ENCODE measurements at regions not wholly inside any gene's neighbourhood (a gene's known extent, or its start where the extent isn't known, plus 50 kb on each side); places are given as distances from the start of the nearest gene placed in this dataset.
"Not testable (repeated sequence)": the region's sequence is repeated elsewhere in the genome, so short reads cannot be mapped to it uniquely, and the experiment has no call there.

GRCh38 chr4:134073711-134074110 is 127.9 kb downstream of the PABPC4L start:
- WGBS, 10 experiments: 0 to 100% (median 75%) methylated on average over 1 to 2 of the region's 2 CpGs; no CpG with 5 or more reads in 5 of the 10 experiments
- in situ Hi-C loops (cut with MboI; ENCODE audit: low pct_unique_long_range_greater_than_20kb in 2 of 9, low sequenced_read_pairs in 9 of 9, unreplicated experiment in 9 of 9): no loop called here

DNA sequence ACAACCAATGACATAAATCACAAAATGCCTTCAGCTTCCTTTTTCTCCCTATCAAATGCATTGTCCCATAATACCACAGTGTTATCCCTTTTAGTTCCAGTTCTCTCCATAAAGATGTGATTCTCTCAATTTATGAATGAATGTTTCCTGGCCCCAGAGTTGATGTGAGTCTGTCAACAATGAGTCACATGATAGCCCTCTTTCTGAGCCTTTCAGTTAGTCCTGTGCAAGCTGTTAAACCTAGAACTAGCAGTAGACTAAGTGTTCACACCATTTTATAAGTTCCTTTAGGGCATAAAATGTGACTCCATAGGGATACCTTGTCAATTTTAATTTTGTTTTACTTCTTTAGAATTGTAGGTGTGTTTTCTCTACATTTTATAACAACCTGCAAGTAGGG is 129.5 kb downstream of the PABPC4L start:
- no peak overlapping the region for H3K27ac ChIP-seq
- in situ Hi-C loops (cut with MboI; ENCODE audit: low pct_unique_long_range_greater_than_20kb in 2 of 9, low sequenced_read_pairs in 9 of 9, unreplicated experiment in 9 of 9): no loop called here
- ATAC-seq (replicated peaks in 6 of 8): no peak

More at GRCh38 chr4:134073711-134074110, 127.9 kb downstream of the PABPC4L start:
- ATAC-seq (replicated peaks in 6 of 8): peak in 3 of 8 experiments; percentile 51 to 88 (median 86)
- no peak overlapping the region for H3K27ac ChIP-seq
- H3K4me1 ChIP-seq (replicated peaks in 1 of 2): no peaks in the 10 kb centered on the region
- no peak overlapping the region for H3K4me3 ChIP-seq

GRCh38 chr4:134070174-134070573 is 131.4 kb downstream of the PABPC4L start:
- no peak for ATAC-seq (replicated peaks in 6 of 8)
- Histone ChIP-seq H3K4me3 (no peak overlapping the region), H3K27ac (no peak overlapping the region), H3K4me1 (replicated peaks in 1 of 2) (no peaks in the 10 kb centered on the region)
- in situ Hi-C loops (cut with MboI; ENCODE audit: low pct_unique_long_range_greater_than_20kb in 2 of 9, low sequenced_read_pairs in 9 of 9, unreplicated experiment in 9 of 9): no loop called here
- WGBS, 10 experiments: 37 to 100% (median 93%) methylated on average over 1 to 3 of the region's 6 CpGs; no CpG with 5 or more reads in 3 of the 10 experiments

More for the DNA sequence above, 129.5 kb downstream of the PABPC4L start:
- H3K4me3 ChIP-seq: no peak overlapping the region
- H3K4me1 ChIP-seq (replicated peaks in 1 of 2): no peaks in the 10 kb centered on the region

DNA sequence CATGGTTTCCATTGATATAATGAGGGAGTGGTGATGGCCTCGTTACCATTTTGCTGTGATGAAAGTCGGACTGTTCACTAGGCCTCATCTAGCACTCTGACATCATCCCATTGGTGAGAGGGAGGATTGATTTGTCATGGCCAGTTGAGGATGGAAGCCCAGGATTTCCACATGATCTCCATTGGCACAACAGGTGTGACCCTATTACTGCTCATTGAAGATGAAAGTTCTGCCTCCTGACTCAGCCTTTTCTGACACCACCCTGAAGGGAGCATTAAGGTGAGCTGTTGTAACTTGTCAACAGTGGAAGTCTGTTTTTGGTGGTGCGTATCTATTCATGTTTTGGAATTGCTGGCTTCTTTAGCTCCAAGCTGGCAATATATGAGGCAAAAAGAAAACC is 144.2 kb downstream of the PABPC4L start:
- in situ Hi-C loops (cut with MboI; ENCODE audit: low pct_unique_long_range_greater_than_20kb in 2 of 9, low sequenced_read_pairs in 9 of 9, unreplicated experiment in 9 of 9): no loop called here
- no peak overlapping the region for H3K4me3 ChIP-seq
- 24 to 100% (median 83%) methylated on average over 1 to 3 of the region's 3 CpGs; no CpG with 5 or more reads in 1 of the 10 experiments for WGBS, 10 experiments
- no peaks in the 10 kb centered on the region for H3K4me1 ChIP-seq (replicated peaks in 1 of 2)
- H3K27ac ChIP-seq: no peak overlapping the region
- ATAC-seq (replicated peaks in 6 of 8): no peak

DNA sequence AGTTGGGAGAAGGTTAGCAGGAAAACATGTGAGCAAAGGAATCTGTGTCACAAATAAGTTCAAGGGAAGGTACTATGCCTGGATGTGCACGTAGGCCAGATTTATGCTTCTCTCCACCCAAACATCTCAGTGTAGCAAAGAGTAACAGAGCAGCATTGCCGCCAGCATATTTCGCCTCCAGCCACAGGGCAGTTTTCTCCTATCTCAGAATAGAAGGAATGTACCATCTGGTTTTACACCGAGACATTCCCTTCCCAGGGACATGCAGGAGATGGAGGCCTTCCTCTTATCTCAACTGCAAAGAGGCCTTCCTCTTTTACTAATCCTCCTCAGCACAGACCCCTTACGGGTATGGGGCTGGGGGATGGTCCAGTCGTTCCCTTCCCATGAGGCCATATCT is 155.4 kb downstream of the PABPC4L start:
- in situ Hi-C loops (cut with MboI; ENCODE audit: low pct_unique_long_range_greater_than_20kb in 2 of 9, low sequenced_read_pairs in 9 of 9, unreplicated experiment in 9 of 9); H3K4me1 ChIP-seq (replicated peaks in 1 of 2); ATAC-seq (replicated peaks in 6 of 8); H3K27ac ChIP-seq; H3K4me3 ChIP-seq: not testable (repeated sequence)
- WGBS, 10 experiments: 80 to 100% methylated on average over 1 to 2 of the region's 6 CpGs; no CpG with 5 or more reads in 8 of the 10 experiments

DNA sequence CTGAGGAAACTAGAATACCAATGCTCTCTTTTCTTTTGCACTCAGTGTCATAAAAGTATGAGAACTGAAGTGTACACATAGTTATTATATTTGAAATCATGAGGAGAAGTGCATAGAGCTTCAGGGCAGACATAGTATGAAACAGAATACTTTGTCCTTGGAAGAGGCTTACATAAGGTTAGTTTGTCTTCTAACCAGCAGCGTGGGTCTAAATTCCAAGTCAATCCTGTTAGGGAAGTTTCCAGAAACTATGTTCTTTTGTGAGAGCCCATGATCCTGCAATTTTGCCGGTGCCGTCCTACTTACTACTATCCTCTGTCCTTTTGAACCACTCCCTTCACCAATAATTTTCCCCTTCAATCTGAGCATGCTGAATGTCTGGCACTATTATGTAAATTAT is 156.2 kb downstream of the PABPC4L start:
- no peak for ATAC-seq (replicated peaks in 6 of 8)
- WGBS, 10 experiments: 0 to 100% (median 78%) methylated on average over 1 to 3 of the region's 3 CpGs; no CpG with 5 or more reads in 2 of the 10 experiments
- H3K4me3 ChIP-seq: no peak overlapping the region
- in situ Hi-C loops (cut with MboI; ENCODE audit: low pct_unique_long_range_greater_than_20kb in 2 of 9, low sequenced_read_pairs in 9 of 9, unreplicated experiment in 9 of 9): no loop called here
- no peaks in the 10 kb centered on the region for H3K4me1 ChIP-seq (replicated peaks in 1 of 2)
- no peak overlapping the region for H3K27ac ChIP-seq

- 18 to 89% (median 61%) methylated on average over 1 to 3 of the region's 3 CpGs for WGBS, 10 experiments
- Histone ChIP-seq H3K27ac (no peak overlapping the region), H3K4me1 (replicated peaks in 1 of 2) (no peaks in the 10 kb centered on the region), H3K4me3 (no peak overlapping the region)
- no peak for ATAC-seq (replicated peaks in 6 of 8)
- in situ Hi-C loops (cut with MboI; ENCODE audit: low pct_unique_long_range_greater_than_20kb in 2 of 9, low sequenced_read_pairs in 9 of 9, unreplicated experiment in 9 of 9): no loop called here
These were observed 158.3 kb downstream of the PABPC4L start for GRCh38 chr4:134043266-134043665.

- Histone ChIP-seq H3K27ac (no peak overlapping the region), H3K4me1 (replicated peaks in 1 of 2) (no peaks in the 10 kb centered on the region), H3K4me3 (no peak overlapping the region)
- in situ Hi-C loops (cut with MboI; ENCODE audit: low pct_unique_long_range_greater_than_20kb in 2 of 9, low sequenced_read_pairs in 9 of 9, unreplicated experiment in 9 of 9): no loop called here
- ATAC-seq (replicated peaks in 6 of 8): no peak
These were observed 173.2 kb downstream of the PABPC4L start for GRCh38 chr4:134028421-134028820.

DNA sequence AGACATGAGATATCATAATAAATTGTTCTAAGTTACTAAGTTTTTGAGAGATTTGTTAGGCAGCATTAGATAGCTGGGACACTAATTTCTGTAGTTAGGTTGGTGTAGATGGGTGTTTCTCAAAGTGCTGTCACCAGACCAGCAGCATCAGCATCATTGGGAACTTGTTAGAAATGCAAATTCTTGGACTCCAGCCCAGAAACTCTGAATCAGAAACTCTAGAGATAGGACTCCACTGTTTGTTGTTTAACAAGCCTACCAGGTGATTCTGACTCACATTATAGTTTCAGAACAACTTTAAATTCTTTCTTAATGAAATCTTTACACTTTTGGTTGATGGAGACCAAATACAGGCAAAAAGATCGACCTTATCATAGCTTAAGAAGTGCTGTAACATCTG is 173.7 kb downstream of the PABPC4L start:
- Histone ChIP-seq H3K27ac (no peak overlapping the region), H3K4me3 (no peak overlapping the region), H3K4me1 (replicated peaks in 1 of 2) (no peaks in the 10 kb centered on the region)
- ATAC-seq (replicated peaks in 6 of 8): peak in 4 of 8 experiments; percentile 45 to 95 (median 54)
- in situ Hi-C loops (cut with MboI; ENCODE audit: low pct_unique_long_range_greater_than_20kb in 2 of 9, low sequenced_read_pairs in 9 of 9, unreplicated experiment in 9 of 9): no loop called here
- 0 to 100% (median 67%) methylated on average over 1 of the region's 1 CpG; no CpG with 5 or more reads in 1 of the 10 experiments for WGBS, 10 experiments

GRCh38 chr4:134024251-134024650 is 177.3 kb downstream of the PABPC4L start:
- ATAC-seq (replicated peaks in 6 of 8): peak in 1 of 8 experiments; percentile 52
- H3K4me1 ChIP-seq (replicated peaks in 1 of 2): no peaks in the 10 kb centered on the region
- H3K4me3 ChIP-seq: no peak overlapping the region
- no peak overlapping the region for H3K27ac ChIP-seq
- WGBS, 10 experiments: 25 to 100% (median 83%) methylated on average over 1 to 2 of the region's 2 CpGs; no CpG with 5 or more reads in 1 of the 10 experiments
- in situ Hi-C loops (cut with MboI; ENCODE audit: low pct_unique_long_range_greater_than_20kb in 2 of 9, low sequenced_read_pairs in 9 of 9, unreplicated experiment in 9 of 9): no loop called here

DNA sequence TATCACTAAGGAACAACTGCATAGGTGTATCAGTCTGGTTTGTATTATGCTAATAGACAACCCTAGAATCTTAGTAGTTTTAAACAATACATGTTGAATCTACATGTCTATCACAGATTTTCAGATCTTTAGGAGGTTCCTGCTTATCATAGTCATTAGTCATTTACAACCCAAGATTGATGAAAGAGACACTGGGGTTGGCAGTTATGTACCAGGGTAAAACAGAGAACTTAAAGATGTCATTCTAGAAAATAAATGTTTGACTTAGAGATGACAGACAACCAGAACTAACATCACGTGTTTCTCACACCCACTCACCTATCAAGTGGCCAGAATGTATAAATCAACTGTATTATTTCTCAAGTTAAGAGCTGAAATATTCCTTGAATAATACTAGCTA is 181.9 kb downstream of the PABPC4L start:
- Histone ChIP-seq H3K27ac (no peak overlapping the region), H3K4me3 (no peak overlapping the region), H3K4me1 (replicated peaks in 1 of 2) (no peaks in the 10 kb centered on the region)
- ATAC-seq (replicated peaks in 6 of 8): no peak
- WGBS, 10 experiments: 0 to 86% (median 53%) methylated on average over 1 of the region's 1 CpG; no CpG with 5 or more reads in 2 of the 10 experiments
- in situ Hi-C loops (cut with MboI; ENCODE audit: low pct_unique_long_range_greater_than_20kb in 2 of 9, low sequenced_read_pairs in 9 of 9, unreplicated experiment in 9 of 9): no loop called here

DNA sequence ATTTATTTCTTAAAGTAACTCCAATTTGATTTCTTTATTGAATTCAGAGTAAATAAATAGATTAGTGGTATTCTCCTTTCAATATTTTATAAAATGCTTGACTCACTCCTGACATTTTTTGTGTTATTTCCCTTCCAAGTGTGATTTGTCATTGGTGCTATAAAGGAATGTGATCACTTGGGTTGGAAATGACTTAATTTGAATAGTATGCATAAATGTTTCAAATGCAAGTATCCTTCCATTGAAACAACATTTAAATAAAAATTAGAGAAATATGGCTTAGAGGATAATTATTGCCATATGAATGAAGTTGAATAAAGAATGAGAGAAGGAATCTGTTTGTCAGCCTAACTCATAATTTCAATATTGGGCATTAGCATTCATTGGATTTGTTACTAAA is 182.7 kb downstream of the PABPC4L start:
- no peak overlapping the region for H3K27ac ChIP-seq
- peak in 2 of 8 experiments; percentile 40 to 74 for ATAC-seq (replicated peaks in 6 of 8)
- in situ Hi-C loops (cut with MboI; ENCODE audit: low pct_unique_long_range_greater_than_20kb in 2 of 9, low sequenced_read_pairs in 9 of 9, unreplicated experiment in 9 of 9): no loop called here
- H3K4me3 ChIP-seq: no peak overlapping the region
- no peaks in the 10 kb centered on the region for H3K4me1 ChIP-seq (replicated peaks in 1 of 2)

DNA sequence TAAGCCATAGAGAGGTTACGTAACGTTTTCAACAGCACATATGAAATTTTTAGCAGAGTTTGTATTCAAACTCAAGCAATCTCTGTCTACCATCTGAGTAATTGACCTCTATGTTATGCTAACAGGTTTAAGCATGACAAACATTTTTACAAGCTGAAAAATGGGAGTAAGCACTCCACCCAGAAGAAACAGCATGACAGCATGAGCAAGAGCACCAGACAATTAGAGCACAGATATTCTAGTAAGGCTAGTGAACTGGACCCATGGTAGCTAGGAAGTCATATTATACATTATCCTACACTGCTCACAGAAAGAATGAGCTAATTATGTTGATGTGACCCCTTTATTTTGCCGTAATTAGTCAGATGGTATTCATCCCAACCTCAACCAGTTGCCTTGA is 200.5 kb downstream of the PABPC4L start:
- H3K4me3 ChIP-seq: no peak overlapping the region
- no peak overlapping the region for H3K27ac ChIP-seq
- WGBS, 10 experiments: 13 to 100% (median 64%) methylated on average over 1 to 3 of the region's 3 CpGs; no CpG with 5 or more reads in 2 of the 10 experiments
- ATAC-seq (replicated peaks in 6 of 8): peak in 1 of 8 experiments; percentile 86
- in situ Hi-C loops (cut with MboI; ENCODE audit: low pct_unique_long_range_greater_than_20kb in 2 of 9, low sequenced_read_pairs in 9 of 9, unreplicated experiment in 9 of 9): no loop called here
- H3K4me1 ChIP-seq (replicated peaks in 1 of 2): no peaks in the 10 kb centered on the region

GRCh38 chr4:133997436-133997835 is 204.2 kb downstream of the PABPC4L start:
- Histone ChIP-seq H3K27ac (no peak overlapping the region), H3K4me3 (no peak overlapping the region), H3K4me1 (replicated peaks in 1 of 2) (no peaks in the 10 kb centered on the region)
- no peak for ATAC-seq (replicated peaks in 6 of 8)
- WGBS, 10 experiments: 0 to 94% (median 84%) methylated on average over 1 of the region's 1 CpG; no CpG with 5 or more reads in 2 of the 10 experiments
- in situ Hi-C loops (cut with MboI; ENCODE audit: low pct_unique_long_range_greater_than_20kb in 2 of 9, low sequenced_read_pairs in 9 of 9, unreplicated experiment in 9 of 9): no loop called here
